Activated T-helper 17 cell treated with anti-CD3 and anti-CD28 coated beads, Interleukin-2, amount 50 U/mL, for 72 hours (primary cell): ENCODE measurements at regions not wholly inside any gene's neighbourhood (a gene's known extent, or its start where the extent isn't known, plus 50 kb on each side); places are given as distances from the start of the nearest gene placed in this dataset.

ENCODE experiments used
- ATAC-seq: fragments of 150-1000 bp; cut with Tn5 transposase; replicated peaks from 2 replicates; pipeline ENCODE4 v1.10.0; 2021; ENCODE audit warnings: mild to moderate bottlenecking, moderate library complexity
- H3K27ac Mint-ChIP-seq: one replicate; pipeline ENCODE4 v1.8.0; 2022; ENCODE audit warnings: mixed read lengths
- H3K27me3 Mint-ChIP-seq: one replicate; pipeline ENCODE4 v1.8.0; 2022; ENCODE audit warnings: mixed read lengths
- H3K36me3 Mint-ChIP-seq: one replicate; pipeline ENCODE4 v1.8.0; 2022; ENCODE audit warnings: low read depth, mild to moderate bottlenecking, mixed read lengths
- H3K4me1 Mint-ChIP-seq: one replicate; pipeline ENCODE4 v1.8.0; 2022; ENCODE audit warnings: mixed read lengths
- H3K4me3 Mint-ChIP-seq: one replicate; pipeline ENCODE4 v1.8.0; 2022; ENCODE audit warnings: mild to moderate bottlenecking, mixed read lengths
- H3K9me3 Mint-ChIP-seq: one replicate; pipeline ENCODE4 v1.8.0; 2022; ENCODE audit warnings: mixed read lengths

DNA sequence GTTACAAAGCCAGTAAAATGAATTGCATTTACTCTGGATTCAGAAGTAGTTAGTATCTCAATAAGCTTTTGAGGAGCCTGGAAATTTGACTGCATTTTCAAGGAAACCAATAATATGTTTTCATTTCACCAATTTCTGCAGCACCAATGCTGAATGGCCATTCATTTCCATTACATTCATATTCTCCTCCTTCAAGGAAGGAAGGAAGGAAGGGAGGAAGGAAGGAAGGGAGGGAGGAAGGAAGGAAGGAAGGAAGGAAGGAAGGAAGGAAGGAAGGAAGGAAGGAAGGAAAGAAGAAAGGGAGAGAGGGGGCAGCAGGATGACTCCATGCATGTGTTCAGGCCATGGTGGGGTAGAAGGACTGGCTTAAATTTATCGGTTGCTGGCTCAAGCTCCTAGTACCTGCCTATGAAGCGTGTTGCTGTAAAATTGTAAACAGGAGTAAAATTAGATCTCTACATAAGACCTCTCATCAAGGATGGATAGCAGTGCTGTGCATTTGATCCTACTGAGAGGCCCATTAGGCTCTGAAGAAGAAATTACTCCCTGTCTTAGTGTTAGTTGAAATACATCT, 498.8 kb upstream of the TNC start:
- Mint-ChIP-seq H3K4me1 (no peaks in the 10 kb centered on the region), H3K4me3 (no peak overlapping the region), H3K9me3 (peaks cover 10% of the 10 kb centered on the region), H3K27me3 (peaks cover 40% of the 10 kb centered on the region), H3K27ac (no peak overlapping the region), H3K36me3 (no peaks in the 10 kb centered on the region)
- ATAC-seq = no peak

DNA sequence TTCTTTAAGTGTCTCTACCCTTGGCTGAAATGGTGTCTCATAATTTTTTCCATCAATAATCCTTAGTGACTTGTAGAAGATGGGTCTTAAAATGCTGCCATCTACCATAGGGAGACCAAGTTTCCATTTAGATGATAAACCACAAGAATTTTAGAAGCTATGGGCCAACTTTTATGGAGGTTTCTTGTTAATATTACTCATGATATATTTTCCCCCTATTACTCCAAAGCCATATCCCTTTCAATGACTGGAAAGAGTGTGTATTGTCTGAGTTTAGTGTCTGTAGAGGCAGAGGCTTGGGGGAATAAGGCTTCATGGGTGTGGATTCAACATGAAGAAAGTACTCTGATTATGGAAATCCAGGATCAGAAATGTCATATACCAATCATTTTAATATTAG, 507.3 kb upstream of the TNC start:
- peaks cover 9% of the 10 kb centered on the region for H3K27me3 Mint-ChIP-seq
- no peak overlapping the region for H3K4me3 Mint-ChIP-seq
- no peaks in the 10 kb centered on the region for H3K36me3 Mint-ChIP-seq
- no peak for ATAC-seq
- no peaks in the 10 kb centered on the region for H3K4me1 Mint-ChIP-seq
- no peak overlapping the region for H3K27ac Mint-ChIP-seq
- peaks cover 8% of the 10 kb centered on the region for H3K9me3 Mint-ChIP-seq

DNA sequence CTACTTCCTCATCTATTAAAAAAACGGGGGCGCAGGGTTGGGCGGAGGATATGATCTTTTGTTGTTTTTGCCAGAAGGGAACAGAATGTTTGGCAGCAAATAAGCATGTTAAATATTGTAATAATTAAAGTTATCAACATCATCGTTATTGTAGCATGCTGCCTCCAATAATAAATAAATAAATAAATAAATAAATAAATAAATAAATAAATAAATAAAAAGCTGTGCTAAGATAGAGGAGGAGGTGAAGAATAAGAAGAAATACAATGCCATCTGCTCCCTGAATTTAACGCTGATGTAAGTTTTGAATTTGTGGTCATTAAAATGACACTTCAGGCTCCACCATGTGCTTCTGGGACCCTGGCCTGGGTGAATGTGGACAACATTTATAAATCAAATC, 508.0 kb upstream of the TNC start:
- Mint-ChIP-seq H3K36me3 (no peaks in the 10 kb centered on the region), H3K4me3 (no peak overlapping the region), H3K27me3 (peaks cover 6% of the 10 kb centered on the region), H3K9me3 (peaks cover 4% of the 10 kb centered on the region), H3K4me1 (no peaks in the 10 kb centered on the region), H3K27ac (no peak overlapping the region)
- no peak for ATAC-seq

DNA sequence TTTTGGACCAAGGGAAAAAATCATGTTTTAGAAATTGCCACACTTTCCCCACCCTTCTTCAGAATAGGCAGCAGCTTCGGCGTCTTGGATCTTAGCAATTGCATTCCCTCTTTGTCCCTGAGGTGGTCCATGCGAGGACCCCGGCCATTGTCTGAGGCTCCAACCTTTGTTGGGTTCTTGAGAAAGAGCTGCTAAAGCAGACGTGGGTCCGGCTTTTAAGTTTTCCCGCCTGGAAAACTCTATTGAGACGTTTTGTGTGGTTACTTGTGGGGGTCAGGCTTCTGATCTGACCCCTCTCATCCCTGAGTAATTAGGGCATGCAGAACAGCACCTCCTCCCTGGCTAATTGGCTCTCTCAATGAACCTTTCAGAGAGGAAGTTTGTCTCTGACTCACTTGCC, 509.6 kb upstream of the TNC start:
- ATAC-seq = no peak
- no peak overlapping the region for H3K4me3 Mint-ChIP-seq
- peaks cover 3% of the 10 kb centered on the region for H3K27me3 Mint-ChIP-seq
- no peaks in the 10 kb centered on the region for H3K4me1 Mint-ChIP-seq
- H3K9me3 Mint-ChIP-seq = no peaks in the 10 kb centered on the region
- H3K36me3 Mint-ChIP-seq = no peaks in the 10 kb centered on the region
- no peak overlapping the region for H3K27ac Mint-ChIP-seq

DNA sequence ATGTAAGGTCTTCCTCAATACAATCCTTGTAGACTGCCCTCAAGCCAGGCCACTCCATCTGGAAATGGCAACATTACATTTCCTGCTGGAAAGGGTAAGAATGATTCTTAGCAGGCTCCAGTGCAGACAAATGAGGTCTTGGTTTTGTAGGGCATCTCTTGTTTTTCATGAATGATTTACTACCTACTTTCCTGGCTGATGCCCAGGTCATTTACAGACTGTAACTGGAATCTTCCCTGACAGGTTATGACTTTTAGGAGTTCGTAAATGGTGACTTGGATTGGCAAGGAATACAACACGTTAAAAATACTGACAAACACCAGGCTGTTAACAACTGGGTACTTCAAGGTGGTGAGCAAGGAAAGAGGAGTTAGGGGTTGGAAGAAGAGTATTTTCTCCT, 510.5 kb upstream of the TNC start:
- H3K27ac Mint-ChIP-seq = no peak overlapping the region
- no peaks in the 10 kb centered on the region for H3K36me3 Mint-ChIP-seq
- H3K27me3 Mint-ChIP-seq = peaks cover 6% of the 10 kb centered on the region
- H3K4me1 Mint-ChIP-seq = no peaks in the 10 kb centered on the region
- no peak overlapping the region for H3K4me3 Mint-ChIP-seq
- no peak for ATAC-seq
- H3K9me3 Mint-ChIP-seq = no peaks in the 10 kb centered on the region

DNA sequence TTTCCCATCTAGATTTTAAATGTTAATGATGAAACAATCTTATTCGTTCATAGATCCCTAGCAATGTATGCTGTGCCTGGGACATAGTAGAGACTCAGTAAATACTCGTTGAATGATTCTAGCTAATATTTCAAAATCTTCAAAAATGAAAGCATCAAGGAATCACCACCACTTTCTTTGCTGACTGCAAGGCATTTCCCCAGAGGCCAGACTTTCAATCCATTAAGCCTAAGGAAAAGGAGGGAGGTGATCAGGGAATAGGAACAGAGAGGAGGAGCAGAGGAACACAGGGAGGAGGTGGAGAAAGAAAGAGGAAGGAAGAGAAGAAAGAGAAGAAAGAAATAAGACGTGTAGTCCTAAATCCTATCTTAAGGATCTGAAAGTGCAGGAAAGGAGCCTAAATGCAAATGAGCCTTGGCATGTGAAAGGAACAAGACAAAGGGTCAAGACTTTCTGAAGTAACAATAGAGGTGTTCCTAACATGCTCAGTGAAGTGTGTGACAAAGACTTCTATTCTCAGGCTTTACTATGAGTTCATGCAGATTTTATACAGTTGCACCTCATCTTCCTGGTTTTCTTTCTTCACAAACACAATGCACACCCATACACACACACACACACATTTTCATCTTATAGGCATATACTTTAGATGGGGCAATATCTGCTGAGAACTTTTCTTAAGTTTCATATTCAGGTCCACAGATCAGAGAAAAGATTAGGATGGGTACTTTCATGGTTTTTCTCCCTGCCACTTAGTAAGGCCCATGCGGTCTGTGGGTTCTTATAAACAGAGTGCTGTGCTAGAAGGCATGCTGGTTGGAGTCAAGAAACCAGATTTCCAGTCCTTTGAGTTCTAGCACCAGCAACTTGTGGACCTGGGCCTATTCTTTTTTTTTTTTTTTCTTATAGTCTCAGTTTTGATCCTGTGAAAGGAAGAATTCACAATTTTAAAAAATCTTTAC, 512.2 kb upstream of the TNC start:
- no peak overlapping the region for H3K4me3 Mint-ChIP-seq
- no peaks in the 10 kb centered on the region for H3K9me3 Mint-ChIP-seq
- no peak overlapping the region for H3K27ac Mint-ChIP-seq
- no peak for ATAC-seq
- H3K27me3 Mint-ChIP-seq = peaks cover 13% of the 10 kb centered on the region
- no peaks in the 10 kb centered on the region for H3K36me3 Mint-ChIP-seq
- no peaks in the 10 kb centered on the region for H3K4me1 Mint-ChIP-seq

DNA sequence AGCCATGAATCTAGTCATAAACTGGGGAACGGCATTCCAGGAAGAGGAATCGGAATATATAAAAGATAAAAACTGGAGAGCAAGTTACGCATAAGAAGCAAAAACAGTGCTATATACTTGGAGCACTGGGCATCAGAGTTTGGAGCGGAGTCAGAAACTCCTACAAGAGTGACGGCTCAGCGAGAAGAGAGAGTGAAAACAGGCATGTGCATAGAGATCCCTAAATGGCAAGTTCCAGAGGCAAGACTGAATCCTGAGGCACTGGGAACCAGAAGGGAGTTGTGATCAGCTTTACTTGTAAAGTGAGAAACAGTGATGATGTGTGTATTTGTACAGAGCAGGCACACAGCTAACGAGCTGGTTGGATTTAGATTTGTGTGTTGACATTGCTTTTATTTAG, 514.4 kb upstream of the TNC start:
- Mint-ChIP-seq H3K27me3 (peaks cover 19% of the 10 kb centered on the region), H3K36me3 (no peaks in the 10 kb centered on the region), H3K9me3 (no peaks in the 10 kb centered on the region), H3K4me3 (no peak overlapping the region), H3K4me1 (no peaks in the 10 kb centered on the region), H3K27ac (no peak overlapping the region)
- no peak for ATAC-seq

DNA sequence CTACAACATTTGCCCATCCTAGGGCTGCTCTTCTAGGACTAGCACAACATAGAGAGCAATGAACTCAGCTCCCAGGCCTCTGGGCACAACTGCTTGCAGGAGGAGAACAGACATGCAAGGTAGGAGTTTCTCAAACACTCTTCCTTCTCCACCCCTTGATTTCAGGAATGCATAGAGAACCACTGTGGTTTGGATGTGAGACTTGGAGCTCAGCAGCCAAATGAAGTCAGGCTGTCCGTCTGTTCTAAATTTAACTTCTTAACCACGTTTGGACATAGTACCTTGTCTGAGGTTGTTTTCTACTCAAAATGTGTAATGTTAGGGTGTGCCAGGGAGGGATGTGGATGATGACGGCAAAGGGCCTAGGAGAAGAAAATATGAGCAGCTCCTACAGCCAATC, 515.1 kb upstream of the TNC start:
- no peak for ATAC-seq
- peaks cover 20% of the 10 kb centered on the region for H3K27me3 Mint-ChIP-seq
- no peak overlapping the region for H3K27ac Mint-ChIP-seq
- no peaks in the 10 kb centered on the region for H3K36me3 Mint-ChIP-seq
- H3K4me1 Mint-ChIP-seq = no peaks in the 10 kb centered on the region
- H3K9me3 Mint-ChIP-seq = no peaks in the 10 kb centered on the region
- no peak overlapping the region for H3K4me3 Mint-ChIP-seq

DNA sequence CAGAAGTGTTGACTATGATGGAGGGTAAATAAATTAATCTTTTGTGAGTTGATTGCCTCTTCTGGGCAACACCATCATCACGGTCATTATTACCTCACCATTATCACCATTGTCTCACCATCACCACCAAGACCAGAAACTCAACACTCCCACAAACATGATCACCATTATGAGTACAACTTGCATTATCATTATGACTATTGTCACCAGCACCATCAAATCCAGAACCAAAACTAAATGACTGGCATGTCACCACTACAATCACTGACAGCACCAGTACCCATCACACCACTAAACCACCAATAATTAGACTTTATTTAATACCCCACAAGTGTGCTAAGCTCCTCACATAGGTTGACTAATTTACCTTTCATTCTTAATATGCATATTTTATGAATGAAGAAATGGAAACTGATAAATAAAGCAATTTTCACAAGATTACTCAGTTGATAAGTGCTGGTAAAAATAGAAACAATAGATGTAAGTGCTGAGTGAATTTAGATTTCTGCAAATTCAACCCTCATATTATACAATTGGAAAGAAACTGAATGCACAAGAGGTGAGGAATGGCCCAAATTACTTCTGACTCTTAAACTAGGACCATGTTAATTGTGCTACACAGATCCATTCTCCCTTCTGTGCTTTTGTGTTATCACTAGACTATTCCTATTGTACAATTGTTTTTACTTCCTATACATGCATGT, 517.8 kb upstream of the PAPPA start:
- H3K36me3 Mint-ChIP-seq = no peaks in the 10 kb centered on the region
- no peaks in the 10 kb centered on the region for H3K9me3 Mint-ChIP-seq
- H3K27me3 Mint-ChIP-seq = peaks cover 22% of the 10 kb centered on the region
- no peaks in the 10 kb centered on the region for H3K4me1 Mint-ChIP-seq
- H3K4me3 Mint-ChIP-seq = no peak overlapping the region
- peak; percentile 73 for ATAC-seq
- no peak overlapping the region for H3K27ac Mint-ChIP-seq

DNA sequence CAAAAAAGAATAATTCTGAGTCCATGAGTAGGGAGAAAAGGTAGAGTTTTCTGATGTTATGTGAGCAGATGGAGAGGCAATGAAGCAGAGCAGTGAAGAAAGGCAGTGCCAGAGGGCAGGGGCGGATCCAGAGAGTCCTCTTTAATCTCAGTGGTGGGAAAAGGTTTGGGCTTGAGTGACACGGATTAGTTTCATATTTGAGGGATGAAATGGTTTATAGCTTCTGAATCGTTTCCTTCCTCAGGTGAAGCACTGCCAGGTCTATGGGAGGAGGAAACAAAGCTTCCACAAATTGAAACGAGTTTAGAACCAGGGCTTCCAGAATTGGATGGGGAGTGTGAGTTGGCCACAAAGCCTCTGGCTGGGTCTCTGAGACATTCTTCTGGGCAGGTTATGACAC, 517.0 kb upstream of the PAPPA start:
- Mint-ChIP-seq H3K9me3 (no peaks in the 10 kb centered on the region), H3K4me3 (no peak overlapping the region), H3K27me3 (peaks cover 24% of the 10 kb centered on the region), H3K36me3 (no peaks in the 10 kb centered on the region), H3K4me1 (no peaks in the 10 kb centered on the region), H3K27ac (no peak overlapping the region)
- no peak for ATAC-seq

DNA sequence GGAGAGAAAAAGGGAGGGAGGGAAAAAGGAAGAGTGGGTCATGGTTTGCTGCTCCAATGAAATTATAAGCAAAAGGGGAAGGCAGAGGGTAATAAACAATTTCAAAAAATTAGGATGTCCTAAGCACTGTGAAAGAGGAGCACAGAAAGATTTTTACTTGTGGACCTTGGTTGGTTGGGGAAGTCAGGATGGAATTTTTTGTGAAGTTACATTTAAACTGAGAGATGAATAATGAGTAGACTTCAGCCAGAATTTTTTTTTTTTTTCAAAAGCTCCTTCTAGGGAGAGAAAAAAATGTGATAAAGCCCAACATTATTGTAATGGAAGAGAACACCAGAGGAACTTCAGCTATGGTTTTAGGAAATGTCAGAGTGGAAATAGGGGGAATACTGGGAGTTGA, 515.9 kb upstream of the PAPPA start:
- Mint-ChIP-seq H3K27me3 (peaks cover 21% of the 10 kb centered on the region), H3K4me1 (no peaks in the 10 kb centered on the region), H3K4me3 (no peak overlapping the region), H3K27ac (no peak overlapping the region), H3K9me3 (no peaks in the 10 kb centered on the region), H3K36me3 (no peaks in the 10 kb centered on the region)
- no peak for ATAC-seq

DNA sequence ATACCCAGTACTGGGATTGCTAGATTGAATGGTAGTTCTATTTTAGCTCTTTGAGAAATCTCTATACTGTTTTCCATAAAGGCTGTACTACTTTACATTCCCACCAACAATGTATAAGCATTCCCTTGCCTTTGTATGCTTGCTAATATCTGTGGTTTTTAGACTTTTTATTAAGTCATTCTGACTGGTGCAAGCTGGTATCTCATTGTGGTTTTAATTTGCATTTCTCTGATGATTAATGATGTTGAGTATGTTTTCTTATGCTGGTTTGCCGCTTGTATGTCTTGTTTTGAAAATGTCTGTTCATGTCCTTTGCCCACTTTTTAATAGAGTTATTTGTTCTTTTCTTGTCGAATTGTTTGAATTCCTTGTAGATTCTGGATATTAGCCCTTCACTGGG, 512.7 kb upstream of the PAPPA start:
- no peak overlapping the region for H3K4me3 Mint-ChIP-seq
- no peaks in the 10 kb centered on the region for H3K9me3 Mint-ChIP-seq

DNA sequence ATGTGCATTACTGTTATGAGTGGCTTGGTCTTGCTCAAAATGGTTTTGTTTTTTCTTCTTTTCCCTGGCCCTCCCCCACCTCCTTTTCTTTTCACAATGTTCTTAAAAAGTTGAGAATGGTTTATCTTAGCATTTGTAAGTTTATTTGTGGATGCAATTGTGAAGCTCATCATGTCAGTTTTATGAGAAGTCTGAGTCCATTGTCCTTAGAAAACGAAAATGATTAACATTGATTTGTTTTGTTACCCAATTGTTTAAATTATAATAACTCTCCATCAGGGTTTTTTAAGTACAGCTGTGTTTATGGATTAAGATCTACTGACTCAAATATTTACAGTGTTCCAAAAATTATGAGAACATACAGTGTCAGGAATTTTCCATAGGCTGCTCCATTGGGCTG, 511.3 kb upstream of the PAPPA start:
- H3K36me3 Mint-ChIP-seq = no peaks in the 10 kb centered on the region
- H3K4me3 Mint-ChIP-seq = no peak overlapping the region
- ATAC-seq = no peak
- no peak overlapping the region for H3K27ac Mint-ChIP-seq
- H3K4me1 Mint-ChIP-seq = no peaks in the 10 kb centered on the region
- no peaks in the 10 kb centered on the region for H3K9me3 Mint-ChIP-seq
- H3K27me3 Mint-ChIP-seq = peaks cover 12% of the 10 kb centered on the region

More for the DNA sequence above, 512.7 kb upstream of the PAPPA start:
- Mint-ChIP-seq H3K27me3 (peaks cover 16% of the 10 kb centered on the region), H3K36me3 (no peaks in the 10 kb centered on the region), H3K4me1 (no peaks in the 10 kb centered on the region), H3K27ac (no peak overlapping the region)
- no peak for ATAC-seq

DNA sequence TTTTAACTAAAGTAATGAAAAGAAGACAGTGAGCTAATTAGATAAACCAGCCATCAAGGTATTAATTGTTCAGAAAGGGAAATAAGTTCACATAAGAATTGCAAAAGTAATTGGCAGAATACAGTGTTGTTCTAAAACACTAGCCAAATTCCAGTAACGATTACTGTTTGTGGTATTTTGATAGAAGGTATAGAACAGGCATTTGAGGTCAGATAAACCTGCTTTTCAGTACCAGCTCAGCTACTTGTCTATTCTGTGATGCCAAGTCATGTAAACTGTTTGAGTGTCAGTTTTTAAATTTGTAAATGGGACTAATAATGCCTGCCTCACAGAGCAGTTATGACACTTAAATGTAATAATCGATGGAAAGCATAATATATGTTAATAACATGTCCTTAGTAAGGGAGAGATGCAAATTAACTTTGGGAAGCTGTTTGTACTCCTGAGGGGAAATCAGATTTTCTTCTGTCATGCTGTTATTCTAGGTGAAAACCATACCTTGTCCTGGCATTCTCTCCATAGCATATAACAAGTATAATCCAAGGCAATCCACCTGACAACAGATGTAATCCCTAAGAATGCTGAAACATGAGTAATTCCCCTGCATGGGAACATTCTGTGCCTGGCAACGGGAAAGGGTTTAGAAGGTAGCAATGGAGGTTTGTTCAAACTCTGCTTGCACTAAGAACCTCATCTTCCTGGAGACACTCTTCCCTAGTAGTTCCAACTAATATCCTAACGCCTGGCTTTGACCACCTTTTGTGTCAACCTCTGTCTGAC, 509.5 kb upstream of the PAPPA start:
- no peak overlapping the region for H3K4me3 Mint-ChIP-seq
- ATAC-seq = no peak

More for the DNA sequence above, 509.5 kb upstream of the PAPPA start:
- Mint-ChIP-seq H3K36me3 (no peaks in the 10 kb centered on the region), H3K27ac (no peak overlapping the region), H3K4me1 (no peaks in the 10 kb centered on the region), H3K27me3 (peaks cover 11% of the 10 kb centered on the region), H3K9me3 (no peaks in the 10 kb centered on the region)
